ENCODE measurements at regions not wholly inside any gene's neighbourhood (a gene's known extent, or its start where the extent isn't known, plus 50 kb on each side); places are given as distances from the start of the nearest gene placed in this dataset.

DNA sequence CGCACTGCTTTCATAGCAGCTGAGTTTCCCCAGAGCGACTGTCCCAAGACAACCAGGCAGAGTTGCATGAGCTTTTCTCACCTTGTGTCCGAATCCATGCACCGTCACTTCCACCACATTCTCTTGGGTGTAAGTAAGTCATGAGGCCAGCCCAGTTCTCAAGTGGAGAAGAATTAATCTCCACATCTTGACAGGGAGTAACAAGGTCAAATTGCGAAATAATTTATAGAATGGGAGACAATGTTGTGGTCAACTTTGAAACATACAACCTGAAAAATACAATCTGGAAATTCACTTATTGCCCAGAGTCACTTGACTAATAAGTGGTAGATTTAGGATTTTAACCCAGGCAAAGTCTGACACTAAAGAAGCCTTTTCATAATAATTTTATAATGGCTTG is 123.7 kb downstream of the UFM1 start:
- no peak for TF ChIP-seq ATF2 (CRISPR knock-in tag; IDR thresholded peaks at IDR 0.05; ENCODE audit: borderline replicate concordance, low read depth)
- TF ChIP-seq, protein P1, sequence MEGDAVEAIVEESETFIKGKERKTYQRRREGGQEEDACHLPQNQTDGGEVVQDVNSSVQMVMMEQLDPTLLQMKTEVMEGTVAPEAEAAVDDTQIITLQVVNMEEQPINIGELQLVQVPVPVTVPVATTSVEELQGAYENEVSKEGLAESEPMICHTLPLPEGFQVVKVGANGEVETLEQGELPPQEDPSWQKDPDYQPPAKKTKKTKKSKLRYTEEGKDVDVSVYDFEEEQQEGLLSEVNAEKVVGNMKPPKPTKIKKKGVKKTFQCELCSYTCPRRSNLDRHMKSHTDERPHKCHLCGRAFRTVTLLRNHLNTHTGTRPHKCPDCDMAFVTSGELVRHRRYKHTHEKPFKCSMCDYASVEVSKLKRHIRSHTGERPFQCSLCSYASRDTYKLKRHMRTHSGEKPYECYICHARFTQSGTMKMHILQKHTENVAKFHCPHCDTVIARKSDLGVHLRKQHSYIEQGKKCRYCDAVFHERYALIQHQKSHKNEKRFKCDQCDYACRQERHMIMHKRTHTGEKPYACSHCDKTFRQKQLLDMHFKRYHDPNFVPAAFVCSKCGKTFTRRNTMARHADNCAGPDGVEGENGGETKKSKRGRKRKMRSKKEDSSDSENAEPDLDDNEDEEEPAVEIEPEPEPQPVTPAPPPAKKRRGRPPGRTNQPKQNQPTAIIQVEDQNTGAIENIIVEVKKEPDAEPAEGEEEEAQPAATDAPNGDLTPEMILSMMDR (IDR thresholded peaks at IDR 0.05): no peak
- TF ChIP-seq SP1 (CRISPR knock-in tag; conservative IDR thresholded peaks at IDR 0.05): no peak
- no peak for TF ChIP-seq E2F1 (CRISPR knock-in tag; IDR thresholded peaks at IDR 0.05)
- no peak for TF ChIP-seq ZNF138 (CRISPR knock-in tag; conservative IDR thresholded peaks at IDR 0.05)
- TF ChIP-seq NFYB (CRISPR knock-in tag; conservative IDR thresholded peaks at IDR 0.05; ENCODE audit: low read depth): no peak
- no peak for TF ChIP-seq ZBTB43 (CRISPR knock-in tag; IDR thresholded peaks at IDR 0.05)
